NCI-H2171 (cell line): ENCODE measurements at regions not wholly inside any gene's neighbourhood (a gene's known extent, or its start where the extent isn't known, plus 50 kb on each side); places are given as distances from the start of the nearest gene placed in this dataset.

Experiments
- DNase-seq: peaks from one replicate; lab custom pipeline; 2025; lab: John Stamatoyannopoulos, UW

DNA sequence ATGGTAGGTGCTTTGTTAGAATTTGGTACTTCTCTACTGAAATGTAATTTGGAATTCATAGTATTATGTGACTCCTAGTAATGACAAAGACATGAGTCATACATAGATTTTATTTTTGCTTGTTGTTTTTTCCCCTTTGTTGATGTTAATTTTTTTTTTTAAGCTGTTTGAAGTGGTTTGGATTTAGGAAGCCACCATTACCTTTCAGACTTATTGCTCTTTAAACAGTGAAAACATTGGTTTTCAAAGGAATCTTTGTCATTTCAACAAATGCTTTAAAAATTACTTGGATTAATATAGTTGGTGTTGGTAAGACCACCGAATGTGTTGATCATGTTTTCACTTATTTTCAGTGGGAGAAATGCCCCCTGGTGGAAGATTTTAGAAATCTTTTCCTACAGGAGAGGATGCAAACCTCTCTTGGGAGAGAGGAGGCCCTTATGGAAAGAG, 170.1 kb upstream of the PITX1 start:
- no peak for DNase-seq

- no peak for DNase-seq
These were observed 169.6 kb upstream of the PITX1 start for GRCh38 chr5:135203593-135204036.

- DNase-seq = no peak
These were observed 169.0 kb upstream of the PITX1 start for GRCh38 chr5:135203019-135203418.

- no peak for DNase-seq
These were observed 165.9 kb upstream of the PITX1 start for GRCh38 chr5:135199919-135200318.

GRCh38 chr5:135196483-135196882, 162.5 kb upstream of the PITX1 start:
- DNase-seq = no peak

DNA sequence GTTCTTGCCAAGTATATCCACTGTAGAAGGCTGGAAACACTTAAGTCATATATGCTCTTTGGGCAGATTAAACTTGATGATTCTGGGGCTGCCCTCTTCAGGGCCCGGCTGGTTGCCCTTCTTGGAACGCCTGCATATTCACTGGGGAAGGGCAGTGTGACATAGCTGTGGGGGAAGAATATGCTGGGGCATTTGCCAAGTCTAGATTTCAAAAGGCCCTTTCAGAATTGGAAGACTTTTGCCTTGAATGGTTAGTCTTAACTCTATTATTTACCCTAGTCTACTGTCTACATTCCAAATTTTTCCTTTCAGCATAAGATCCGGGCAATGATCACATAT, 161.2 kb upstream of the PITX1 start:
- DNase-seq = no peak

DNA sequence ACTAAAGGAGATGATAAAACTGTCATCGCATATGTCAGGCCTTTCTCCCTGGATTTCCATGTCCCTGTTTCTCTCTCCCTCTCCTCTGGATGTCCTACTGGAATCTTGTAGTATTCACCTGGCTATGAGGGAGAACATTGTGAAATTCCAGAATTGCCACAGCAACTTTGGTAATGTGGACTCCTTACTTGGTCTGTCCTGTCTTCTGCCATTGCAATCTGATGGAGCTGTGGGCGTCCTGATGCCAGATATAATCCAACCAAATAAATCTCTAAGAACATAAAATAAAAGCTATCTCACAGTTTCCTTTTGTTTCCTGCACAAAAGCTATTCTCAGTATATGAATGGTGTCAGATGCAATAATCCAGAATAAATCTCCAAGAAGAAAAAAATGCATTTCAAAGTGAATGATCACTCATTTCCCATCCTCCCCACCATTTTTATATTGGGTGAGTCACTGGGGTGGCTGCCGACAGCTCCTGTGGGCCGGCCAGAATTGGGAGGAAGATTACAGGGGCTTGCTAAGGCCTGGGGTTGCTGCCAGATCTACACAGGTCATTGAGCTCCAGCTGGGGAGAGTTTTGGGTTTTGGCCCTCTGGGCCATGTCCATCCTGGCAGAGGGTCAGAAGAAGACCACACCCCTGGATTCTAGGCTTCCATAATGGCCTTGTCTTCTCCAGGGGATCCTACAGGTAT, 160.7 kb upstream of the PITX1 start:
- no peak for DNase-seq

DNA sequence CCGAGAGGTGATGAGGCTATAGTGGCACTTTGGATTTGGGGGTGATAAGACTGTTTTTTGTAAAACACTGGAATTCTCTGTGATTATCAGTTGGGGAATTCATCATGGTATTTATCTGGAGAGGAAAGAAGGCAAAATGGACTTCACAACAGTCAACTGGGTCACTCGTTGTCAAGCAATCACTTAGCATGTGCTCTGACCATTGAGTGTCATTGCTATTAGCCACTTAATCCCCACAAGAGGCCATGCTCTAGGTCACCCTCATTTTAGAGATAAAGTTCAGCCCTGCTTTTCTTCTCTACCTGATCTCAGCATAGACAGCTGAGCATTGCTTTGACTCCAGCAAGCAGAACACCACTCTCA, 160.1 kb upstream of the PITX1 start:
- DNase-seq = no peak

DNA sequence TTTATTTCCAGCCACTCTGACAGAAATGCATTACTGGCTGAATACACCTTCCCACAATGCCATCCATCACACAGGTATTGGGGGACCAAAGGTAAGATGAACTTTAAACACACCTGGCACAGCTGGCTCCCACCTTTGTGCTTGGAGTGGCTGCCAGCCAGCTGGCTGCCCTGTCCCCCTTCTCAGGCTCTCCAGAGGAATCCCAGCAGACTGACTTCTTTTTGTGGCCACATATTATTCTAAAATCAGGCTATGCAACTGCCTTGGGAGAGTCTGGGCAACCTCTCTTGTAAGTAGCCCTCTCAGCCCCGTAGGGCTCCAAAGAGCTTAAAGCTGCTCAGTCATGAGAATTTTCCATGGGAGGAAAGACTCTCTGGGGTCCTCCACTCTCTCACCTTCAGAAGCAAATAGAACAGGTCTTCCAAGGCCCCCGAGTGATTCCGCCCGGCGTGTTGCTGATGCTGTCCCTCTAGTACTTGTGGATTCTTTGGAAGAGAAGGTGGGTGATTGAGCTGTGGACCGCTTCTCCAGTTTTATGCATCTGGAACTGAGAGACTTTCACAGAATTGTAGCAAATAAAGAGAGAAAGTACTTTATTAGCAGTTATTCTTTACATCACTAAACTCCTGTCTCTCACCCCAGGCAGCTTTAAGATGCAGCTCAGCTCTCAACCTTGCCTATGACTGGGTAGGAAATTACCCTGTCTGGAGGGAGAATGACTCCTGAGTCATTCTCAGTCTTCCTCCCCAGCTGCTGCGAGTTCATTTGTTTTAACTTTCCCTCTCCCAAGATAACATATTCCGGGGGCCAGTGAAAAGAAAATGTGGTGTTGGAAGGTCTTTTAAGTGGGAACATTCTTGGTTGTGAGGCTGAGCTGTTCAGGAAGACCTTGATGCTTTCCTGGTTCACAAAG, 159.4 kb upstream of the PITX1 start:
- no peak for DNase-seq

- no peak for DNase-seq
These were observed 158.3 kb upstream of the PITX1 start for GRCh38 chr5:135192351-135192750.

- DNase-seq = peak; percentile 44
These were observed 157.2 kb upstream of the PITX1 start for GRCh38 chr5:135191084-135191826.

GRCh38 chr5:135190416-135191083, 156.5 kb upstream of the PITX1 start:
- no peak for DNase-seq

DNA sequence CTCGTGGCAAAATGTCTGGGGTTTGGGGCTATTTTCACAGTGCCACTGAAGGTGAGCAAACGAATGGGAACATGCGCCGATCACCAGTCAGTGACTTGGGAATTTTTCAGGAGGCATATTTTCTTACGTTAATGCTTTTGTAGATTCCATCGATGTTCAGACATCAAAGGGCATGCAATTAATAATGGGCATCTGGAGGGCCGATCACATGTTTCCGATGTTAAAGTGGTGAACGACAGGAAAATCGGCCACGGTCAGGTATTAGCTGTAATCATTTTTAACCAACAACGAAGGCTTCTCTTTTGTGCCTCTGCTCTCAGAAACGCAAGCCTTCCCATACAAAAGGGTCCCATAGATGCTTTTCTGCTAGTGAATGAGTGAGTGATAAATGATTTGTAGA, 155.0 kb upstream of the PITX1 start:
- no peak for DNase-seq

GRCh38 chr5:135188233-135188914, 154.3 kb upstream of the PITX1 start:
- DNase-seq = no peak

GRCh38 chr5:135186662-135187522, 152.9 kb upstream of the PITX1 start:
- DNase-seq = no peak

DNA sequence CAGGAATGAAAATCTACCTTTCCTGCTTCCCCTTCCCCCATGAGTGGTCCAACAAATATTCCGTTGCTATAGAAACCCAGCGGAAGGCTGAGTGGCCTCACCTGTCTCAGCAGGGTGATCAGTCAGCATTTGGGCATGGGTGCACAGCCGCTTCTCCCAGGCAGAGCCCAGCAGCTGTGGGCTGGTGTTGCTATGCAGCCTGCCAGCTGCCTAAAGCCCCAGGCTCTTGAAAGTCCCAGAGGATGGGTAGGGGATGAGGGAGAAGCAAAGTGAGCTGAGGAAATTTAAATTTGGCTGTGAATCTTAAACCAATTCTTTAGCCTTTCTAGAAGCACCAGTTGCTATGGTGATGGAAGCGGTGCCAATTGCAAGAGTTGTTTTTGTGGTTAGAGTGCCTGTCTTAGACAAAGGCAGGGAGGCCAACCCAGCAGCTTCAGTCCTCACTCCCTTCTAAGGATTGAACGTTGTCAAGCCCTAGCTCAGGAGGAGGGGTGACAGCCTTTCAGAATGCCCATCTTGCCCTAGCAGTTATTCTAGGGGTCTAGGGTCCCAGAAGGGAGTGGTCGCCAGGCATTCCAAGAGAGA, 151.5 kb upstream of the PITX1 start:
- no peak for DNase-seq

DNA sequence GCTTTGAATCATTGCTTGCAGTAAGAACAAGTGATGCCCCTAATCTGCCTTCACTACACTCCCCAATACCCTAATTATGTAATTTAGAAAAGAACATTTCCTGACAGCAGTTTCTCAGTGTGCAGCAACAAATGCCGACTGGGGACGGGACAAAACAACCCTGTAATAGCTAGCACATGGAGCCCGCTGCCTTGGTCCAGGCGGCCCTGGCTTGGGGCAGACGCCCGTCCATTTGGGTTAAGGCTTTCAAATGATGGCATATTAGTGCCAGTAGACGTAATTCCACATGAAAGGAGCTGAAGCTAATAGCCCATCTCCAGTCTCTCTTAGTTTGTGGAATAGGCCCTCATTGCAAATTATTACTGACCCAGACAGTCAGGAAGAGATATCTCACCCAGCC, 150.6 kb upstream of the PITX1 start:
- no peak for DNase-seq

- DNase-seq = no peak
These were observed 149.4 kb upstream of the PITX1 start for GRCh38 chr5:135183464-135183863.

DNA sequence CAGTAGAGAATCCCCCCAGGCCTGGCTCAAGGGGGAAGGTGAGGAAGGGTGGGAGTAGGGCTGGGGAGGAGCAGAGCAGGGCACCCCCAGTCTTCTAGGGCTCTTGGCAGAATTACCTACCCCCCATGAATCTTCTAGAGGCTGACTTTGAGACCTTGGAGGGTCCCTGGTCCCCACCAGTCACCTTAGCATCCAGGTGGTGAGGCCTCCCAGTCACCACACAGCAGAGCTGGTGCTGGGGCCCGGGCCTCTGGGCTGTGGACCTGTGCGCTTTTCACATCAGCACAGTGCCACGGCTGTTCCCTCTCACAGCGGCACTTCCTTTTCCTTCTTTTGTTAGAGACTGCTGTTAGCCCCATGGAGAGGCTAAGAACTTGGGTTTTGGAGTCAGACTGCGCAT, 148.6 kb upstream of the PITX1 start:
- DNase-seq = no peak

- DNase-seq = no peak
These were observed 147.6 kb upstream of the PITX1 start for GRCh38 chr5:135181653-135182052.
